GM18951 (cell line): ENCODE measurements at regions not wholly inside any gene's neighbourhood (a gene's known extent, or its start where the extent isn't known, plus 50 kb on each side); places are given as distances from the start of the nearest gene placed in this dataset.

Experiments
- POLR2A ChIP-seq: IDR thresholded peaks from 4 replicates; pipeline ENCODE4 v1.6.1; 2011; ENCODE audit warnings: mild to moderate bottlenecking; ENCODE audit not compliant: insufficient read length, insufficient read depth; ENCODE audit errors: extremely low read depth
- in situ Hi-C: fragments of 300-500 bp; cut with MboI; formaldehyde crosslinking; loops from one replicate; pipeline ENCODE4 v1.12.0; 2022; ENCODE audit warnings: low sequenced_read_pairs, mixed read lengths, inconsistent platforms; ENCODE audit not compliant: unreplicated experiment

GRCh38 chr4:102449751-102450352 is 51.3 kb upstream of the NFKB1 start:
- TF ChIP-seq POLR2A = no peak
- in situ Hi-C loops = loop anchor here (10.0 kb wide), 2 partner anchors 175 to 555 kb away; no protein-coding TSS in a partner anchor

DNA sequence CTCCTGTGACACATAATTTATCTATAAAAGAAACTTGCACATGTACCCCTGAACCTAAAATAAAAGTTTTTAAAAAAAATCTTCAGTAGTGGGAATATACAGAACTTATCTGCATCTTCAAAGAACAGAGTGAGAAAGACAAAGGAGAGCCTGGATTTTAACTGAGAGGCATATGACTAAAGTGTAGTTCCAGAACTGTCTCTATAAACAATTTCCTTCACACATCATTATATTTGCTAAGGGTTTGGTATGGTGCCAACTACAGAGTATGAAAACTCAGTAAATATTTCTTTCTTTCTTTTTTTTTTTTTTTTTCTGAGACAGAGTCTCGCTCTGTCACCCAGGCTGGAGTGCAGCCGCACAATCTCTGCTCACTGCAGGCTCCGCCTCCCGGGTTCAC is 49.9 kb upstream of the NFKB1 start:
- TF ChIP-seq POLR2A = no peak

More for the DNA sequence above, 49.9 kb upstream of the NFKB1 start:
- in situ Hi-C loops = no loop called here
